Peyer's patch (tissue), 4 donors: ENCODE measurements at regions not wholly inside any gene's neighbourhood (a gene's known extent, or its start where the extent isn't known, plus 50 kb on each side); places are given as distances from the start of the nearest gene placed in this dataset.

Experiments used
- POLR2A ChIP-seq, 2 donors: fragments of 450-650 bp; IDR thresholded peaks; one replicate each; pipeline ENCODE4 v1.5.1; 2017; ENCODE audit warnings: antibody characterized with exemption in 2 of 2, mild to moderate bottlenecking in 2 of 2, moderate library complexity in 2 of 2
- TF ChIP-seq, protein P1 (sequence below), 6 experiments: fragments of 450-650 bp in 4 of 6; fragments of 200-600 bp in 2 of 6; sonication (generic) in 1 of 6; IDR thresholded peaks; one replicate each; pipeline ENCODE4 v1.5.1; 2017 to 2019; ENCODE audit warnings: antibody characterized with exemption in 6 of 6, mild to moderate bottlenecking in 3 of 6, moderate library complexity in 1 of 6

DNA sequence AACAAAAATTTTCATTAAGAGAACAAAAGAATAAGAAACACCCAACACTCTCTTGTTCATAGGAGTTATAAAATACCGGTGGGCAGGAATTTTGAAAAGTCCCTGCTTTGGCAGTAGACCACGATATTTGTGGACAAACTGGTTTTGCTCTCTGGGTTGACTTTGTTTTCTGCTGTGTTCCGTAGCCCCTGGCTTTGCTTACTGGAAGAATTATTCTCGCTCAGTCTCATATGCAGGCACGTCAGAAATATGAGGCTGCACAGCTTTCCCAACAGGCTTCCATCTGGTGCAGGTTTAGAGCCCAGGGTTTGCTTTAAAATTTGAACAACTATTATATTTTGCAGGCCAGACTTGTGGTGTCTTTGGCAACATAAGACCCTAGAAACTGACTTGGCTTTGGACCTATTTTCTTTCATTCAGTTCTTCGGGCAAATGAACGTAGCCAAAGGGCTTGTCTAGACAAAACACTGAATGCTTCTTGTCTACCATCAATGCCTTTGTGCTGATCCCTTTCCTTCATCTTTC is 2012.6 kb downstream of the PCDH9 start:
- TF ChIP-seq, protein P1, sequence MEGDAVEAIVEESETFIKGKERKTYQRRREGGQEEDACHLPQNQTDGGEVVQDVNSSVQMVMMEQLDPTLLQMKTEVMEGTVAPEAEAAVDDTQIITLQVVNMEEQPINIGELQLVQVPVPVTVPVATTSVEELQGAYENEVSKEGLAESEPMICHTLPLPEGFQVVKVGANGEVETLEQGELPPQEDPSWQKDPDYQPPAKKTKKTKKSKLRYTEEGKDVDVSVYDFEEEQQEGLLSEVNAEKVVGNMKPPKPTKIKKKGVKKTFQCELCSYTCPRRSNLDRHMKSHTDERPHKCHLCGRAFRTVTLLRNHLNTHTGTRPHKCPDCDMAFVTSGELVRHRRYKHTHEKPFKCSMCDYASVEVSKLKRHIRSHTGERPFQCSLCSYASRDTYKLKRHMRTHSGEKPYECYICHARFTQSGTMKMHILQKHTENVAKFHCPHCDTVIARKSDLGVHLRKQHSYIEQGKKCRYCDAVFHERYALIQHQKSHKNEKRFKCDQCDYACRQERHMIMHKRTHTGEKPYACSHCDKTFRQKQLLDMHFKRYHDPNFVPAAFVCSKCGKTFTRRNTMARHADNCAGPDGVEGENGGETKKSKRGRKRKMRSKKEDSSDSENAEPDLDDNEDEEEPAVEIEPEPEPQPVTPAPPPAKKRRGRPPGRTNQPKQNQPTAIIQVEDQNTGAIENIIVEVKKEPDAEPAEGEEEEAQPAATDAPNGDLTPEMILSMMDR (IDR thresholded peaks at IDR 0.05), result no peak
- TF ChIP-seq POLR2A (IDR thresholded peaks at IDR 0.05), result no peak
